ENCODE measurements at regions not wholly inside any gene's neighbourhood (a gene's known extent, or its start where the extent isn't known, plus 50 kb on each side); places are given as distances from the start of the nearest gene placed in this dataset.

DNA sequence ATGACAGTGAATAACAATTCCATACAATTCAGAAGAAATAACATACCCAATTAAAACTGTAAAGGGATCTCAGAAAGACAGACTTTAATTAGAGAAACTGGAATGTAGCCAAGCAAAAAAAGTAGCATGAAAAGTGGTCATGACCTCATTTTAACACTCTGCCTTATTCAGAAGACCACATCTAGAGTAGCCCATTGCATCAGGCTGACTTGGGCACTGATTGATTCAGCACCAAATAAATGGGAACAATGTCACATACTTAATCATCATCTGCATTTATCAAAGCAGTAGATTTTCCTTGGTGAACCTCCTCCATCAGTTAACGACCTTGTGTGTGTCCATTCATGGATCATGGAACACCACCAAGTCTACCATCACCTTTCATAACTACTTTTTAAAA lies 992.1 kb downstream of the NR2F1-AS1 start:
- TF ChIP-seq CTCF (IDR thresholded peaks at IDR 0.05) (no peak), POLR2AphosphoS5 (IDR thresholded peaks at IDR 0.05) (no peak), POLR2A (IDR thresholded peaks at IDR 0.05) (no peak)
